ENCODE measurements at regions not wholly inside any gene's neighbourhood (a gene's known extent, or its start where the extent isn't known, plus 50 kb on each side); places are given as distances from the start of the nearest gene placed in this dataset.
"Not testable (repeated sequence)": the region's sequence is repeated elsewhere in the genome, so short reads cannot be mapped to it uniquely, and the experiment has no call there.

- Histone ChIP-seq H3K36me3 (ENCODE audit: insufficient read depth in 1 of 2, low read depth in 1 of 2) (no peaks in the 10 kb centered on the region), H3K4me3 (no peak overlapping the region), H3K9me3 (no peaks in the 10 kb centered on the region), H3K4me1 (peaks cover 4% of the 10 kb centered on the region), H3K27ac (no peak overlapping the region), H3K27me3 (ENCODE audit: insufficient read depth in 3 of 3, low read length in 2 of 3) (peaks cover 0 to 9% (median 4%) of the 10 kb centered on the region in 3 donors)
- WGBS, 3 donors, result 69 to 80% (median 73%) methylated on average over 9 of the region's 9 CpGs
- DNase-seq (no peak), ATAC-seq (no peak)
- TF ChIP-seq, protein P1, sequence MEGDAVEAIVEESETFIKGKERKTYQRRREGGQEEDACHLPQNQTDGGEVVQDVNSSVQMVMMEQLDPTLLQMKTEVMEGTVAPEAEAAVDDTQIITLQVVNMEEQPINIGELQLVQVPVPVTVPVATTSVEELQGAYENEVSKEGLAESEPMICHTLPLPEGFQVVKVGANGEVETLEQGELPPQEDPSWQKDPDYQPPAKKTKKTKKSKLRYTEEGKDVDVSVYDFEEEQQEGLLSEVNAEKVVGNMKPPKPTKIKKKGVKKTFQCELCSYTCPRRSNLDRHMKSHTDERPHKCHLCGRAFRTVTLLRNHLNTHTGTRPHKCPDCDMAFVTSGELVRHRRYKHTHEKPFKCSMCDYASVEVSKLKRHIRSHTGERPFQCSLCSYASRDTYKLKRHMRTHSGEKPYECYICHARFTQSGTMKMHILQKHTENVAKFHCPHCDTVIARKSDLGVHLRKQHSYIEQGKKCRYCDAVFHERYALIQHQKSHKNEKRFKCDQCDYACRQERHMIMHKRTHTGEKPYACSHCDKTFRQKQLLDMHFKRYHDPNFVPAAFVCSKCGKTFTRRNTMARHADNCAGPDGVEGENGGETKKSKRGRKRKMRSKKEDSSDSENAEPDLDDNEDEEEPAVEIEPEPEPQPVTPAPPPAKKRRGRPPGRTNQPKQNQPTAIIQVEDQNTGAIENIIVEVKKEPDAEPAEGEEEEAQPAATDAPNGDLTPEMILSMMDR (IDR thresholded peaks at IDR 0.05), result no peak
- intact Hi-C loops (cut with DNase I), result loop anchor here in 1 of 2 donors (5.0 kb wide), 1 partner anchor 51 kb away; no protein-coding TSS in a partner anchor
Measured at GRCh38 chr9:129547869-129548570, 72.9 kb downstream of the C9orf50 start.

- intact Hi-C loops (cut with DNase I), result loop anchor here in 1 of 2 donors (5.0 kb wide), 1 partner anchor 50 kb away; no protein-coding TSS in a partner anchor
- no peaks in the 10 kb centered on the region for H3K36me3 ChIP-seq (ENCODE audit: insufficient read depth in 1 of 2, low read depth in 1 of 2)
- WGBS, 3 donors, result 77 to 86% (median 86%) methylated on average over 4 of the region's 4 CpGs
- peaks cover 0 to 9% (median 4%) of the 10 kb centered on the region in 3 donors for H3K27me3 ChIP-seq (ENCODE audit: insufficient read depth in 3 of 3, low read length in 2 of 3)
- no peak for DNase-seq
- ATAC-seq, result no peak
- H3K27ac ChIP-seq, result no peak overlapping the region
- peaks cover 4% of the 10 kb centered on the region for H3K4me1 ChIP-seq
- no peak overlapping the region for H3K4me3 ChIP-seq
- H3K9me3 ChIP-seq, result no peaks in the 10 kb centered on the region
- TF ChIP-seq, protein P1 (IDR thresholded peaks at IDR 0.05), result no peak
Measured at GRCh38 chr9:129547063-129547462, 73.8 kb downstream of the C9orf50 start.

GRCh38 chr9:129545876-129546275, 75.0 kb downstream of the C9orf50 start:
- WGBS, 3 donors, result 88 to 92% (median 89%) methylated on average over 8 of the region's 8 CpGs
- H3K27me3 ChIP-seq (ENCODE audit: insufficient read depth in 3 of 3, low read length in 2 of 3); H3K9me3 ChIP-seq; H3K4me1 ChIP-seq; DNase-seq; H3K27ac ChIP-seq; ATAC-seq; H3K4me3 ChIP-seq; H3K36me3 ChIP-seq (ENCODE audit: insufficient read depth in 1 of 2, low read depth in 1 of 2): not testable (repeated sequence)
- intact Hi-C loops (cut with DNase I), result loop anchor here in 1 of 2 donors (5.0 kb wide), 1 partner anchor 49 kb away; no protein-coding TSS in a partner anchor

DNA sequence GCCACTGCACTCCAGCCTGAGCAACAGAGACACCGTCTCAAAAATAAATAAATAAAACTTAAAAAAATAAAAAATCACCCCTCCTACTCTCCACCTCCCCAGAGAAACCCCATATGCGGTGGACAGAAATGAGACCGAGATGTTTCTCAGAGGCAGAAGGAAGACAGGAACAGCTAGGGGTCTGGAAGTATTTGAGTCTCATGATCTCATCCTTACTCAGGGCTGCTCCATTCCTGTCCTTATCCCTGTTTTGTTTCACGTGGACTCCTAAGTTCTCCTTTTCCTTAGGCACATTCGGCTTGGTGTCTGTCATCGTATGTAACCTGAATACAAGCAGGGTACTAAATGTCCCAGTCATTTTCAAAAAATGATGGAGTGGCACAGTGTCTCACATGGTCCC, 76.1 kb downstream of the C9orf50 start:
- peaks cover 4% of the 10 kb centered on the region for H3K4me1 ChIP-seq
- no peaks in the 10 kb centered on the region for H3K36me3 ChIP-seq (ENCODE audit: insufficient read depth in 1 of 2, low read depth in 1 of 2)
- no peak overlapping the region for H3K27ac ChIP-seq
- intact Hi-C loops (cut with DNase I), result loop anchor here in 1 of 2 donors (5.0 kb wide), 1 partner anchor 47 kb away; no protein-coding TSS in a partner anchor
- WGBS, 3 donors, result 45 to 59% (median 57%) methylated on average over 6 of the region's 6 CpGs
- H3K9me3 ChIP-seq, result no peaks in the 10 kb centered on the region
- H3K4me3 ChIP-seq, result no peak overlapping the region
- TF ChIP-seq, protein P1 (IDR thresholded peaks at IDR 0.05), result no peak
- peaks cover 0 to 7% (median 3%) of the 10 kb centered on the region in 3 donors for H3K27me3 ChIP-seq (ENCODE audit: insufficient read depth in 3 of 3, low read length in 2 of 3)
- DNase-seq (no peak), ATAC-seq (no peak)

GRCh38 chr9:129542741-129543140, 78.2 kb downstream of the C9orf50 start:
- ATAC-seq, result no peak
- TF ChIP-seq, protein P1 (IDR thresholded peaks at IDR 0.05), result no peak
- 68 to 70% (median 68%) methylated on average over 4 of the region's 4 CpGs for WGBS, 3 donors
- no peak for DNase-seq
- Histone ChIP-seq H3K4me3 (no peak overlapping the region), H3K27me3 (ENCODE audit: insufficient read depth in 3 of 3, low read length in 2 of 3) (peaks cover 0 to 5% (median 0%) of the 10 kb centered on the region in 3 donors), H3K4me1 (no peaks in the 10 kb centered on the region), H3K36me3 (ENCODE audit: insufficient read depth in 1 of 2, low read depth in 1 of 2) (no peaks in the 10 kb centered on the region), H3K9me3 (peaks cover 3% of the 10 kb centered on the region), H3K27ac (no peak overlapping the region)
- intact Hi-C loops (cut with DNase I), result no loop called here

Data from psoas muscle (tissue), 7 donors.